IPS-15b (cell line): ENCODE measurements at regions not wholly inside any gene's neighbourhood (a gene's known extent, or its start where the extent isn't known, plus 50 kb on each side); places are given as distances from the start of the nearest gene placed in this dataset.

Source experiments
- H3K27me3 ChIP-seq: one replicate; pipeline ENCODE4 v1.6.1; 2013; ENCODE audit warnings: low read length; ENCODE audit not compliant: control insufficient read depth, insufficient read depth
- H3K36me3 ChIP-seq: one replicate; pipeline ENCODE4 v1.6.1; 2013; ENCODE audit warnings: low read length; ENCODE audit not compliant: control insufficient read depth, insufficient read depth
- H3K4me1 ChIP-seq: one replicate; pipeline ENCODE4 v1.6.1; 2013; ENCODE audit warnings: mild to moderate bottlenecking, low read length; ENCODE audit not compliant: control insufficient read depth, insufficient read depth
- H3K4me3 ChIP-seq: one replicate; pipeline ENCODE4 v1.5.1; 2013; ENCODE audit warnings: low read depth, low read length
- H3K9ac ChIP-seq: one replicate; pipeline ENCODE4 v1.6.1; 2013; ENCODE audit warnings: low read depth, mild to moderate bottlenecking, low read length
- H3K9me3 ChIP-seq: one replicate; pipeline ENCODE4 v1.6.1; 2013; ENCODE audit warnings: mild to moderate bottlenecking, low read length; ENCODE audit not compliant: control insufficient read depth, insufficient read depth

GRCh38 chr2:21269382-21269781 is 145.6 kb downstream of the TDRD15 start:
- Histone ChIP-seq H3K4me1 (no peaks in the 10 kb centered on the region), H3K9me3 (no peaks in the 10 kb centered on the region), H3K9ac (no peak overlapping the region), H3K36me3 (no peaks in the 10 kb centered on the region), H3K4me3 (no peak overlapping the region), H3K27me3 (no peaks in the 10 kb centered on the region)

GRCh38 chr2:21270083-21270491 is 146.3 kb downstream of the TDRD15 start:
- no peaks in the 10 kb centered on the region for H3K9me3 ChIP-seq
- no peak overlapping the region for H3K4me3 ChIP-seq
- no peaks in the 10 kb centered on the region for H3K4me1 ChIP-seq
- H3K9ac ChIP-seq = no peak overlapping the region
- no peaks in the 10 kb centered on the region for H3K36me3 ChIP-seq
- H3K27me3 ChIP-seq = no peaks in the 10 kb centered on the region

- Histone ChIP-seq H3K4me1 (no peaks in the 10 kb centered on the region), H3K9ac (no peak overlapping the region), H3K4me3 (no peak overlapping the region), H3K36me3 (no peaks in the 10 kb centered on the region), H3K27me3 (no peaks in the 10 kb centered on the region), H3K9me3 (no peaks in the 10 kb centered on the region)
These were observed 146.9 kb downstream of the TDRD15 start for GRCh38 chr2:21270708-21271122.

- no peaks in the 10 kb centered on the region for H3K4me1 ChIP-seq
- H3K27me3 ChIP-seq = no peaks in the 10 kb centered on the region
- no peak overlapping the region for H3K4me3 ChIP-seq
- H3K9ac ChIP-seq = no peak overlapping the region
- H3K36me3 ChIP-seq = no peaks in the 10 kb centered on the region
- H3K9me3 ChIP-seq = no peaks in the 10 kb centered on the region
These were observed 152.4 kb downstream of the TDRD15 start for GRCh38 chr2:21276163-21276562.

GRCh38 chr2:21277068-21278056 is 153.6 kb downstream of the TDRD15 start:
- Histone ChIP-seq H3K36me3 (no peaks in the 10 kb centered on the region), H3K4me1 (no peaks in the 10 kb centered on the region), H3K4me3 (no peak overlapping the region), H3K9ac (no peak overlapping the region), H3K27me3 (no peaks in the 10 kb centered on the region), H3K9me3 (no peaks in the 10 kb centered on the region)

GRCh38 chr2:21279525-21279924 is 155.8 kb downstream of the TDRD15 start:
- no peaks in the 10 kb centered on the region for H3K4me1 ChIP-seq
- H3K36me3 ChIP-seq = no peaks in the 10 kb centered on the region
- no peak overlapping the region for H3K9ac ChIP-seq
- H3K9me3 ChIP-seq = no peaks in the 10 kb centered on the region
- no peak overlapping the region for H3K4me3 ChIP-seq
- no peaks in the 10 kb centered on the region for H3K27me3 ChIP-seq

- H3K27me3 ChIP-seq = no peaks in the 10 kb centered on the region
- H3K9me3 ChIP-seq = no peaks in the 10 kb centered on the region
- no peaks in the 10 kb centered on the region for H3K36me3 ChIP-seq
- H3K4me3 ChIP-seq = no peak overlapping the region
- no peak overlapping the region for H3K9ac ChIP-seq
- no peaks in the 10 kb centered on the region for H3K4me1 ChIP-seq
These were observed 157.0 kb downstream of the TDRD15 start for GRCh38 chr2:21280793-21281192.

GRCh38 chr2:21281384-21281783 is 157.6 kb downstream of the TDRD15 start:
- Histone ChIP-seq H3K27me3 (no peaks in the 10 kb centered on the region), H3K9ac (no peak overlapping the region), H3K9me3 (no peaks in the 10 kb centered on the region), H3K36me3 (no peaks in the 10 kb centered on the region), H3K4me3 (no peak overlapping the region), H3K4me1 (no peaks in the 10 kb centered on the region)

- Histone ChIP-seq H3K4me3 (no peak overlapping the region), H3K36me3 (no peaks in the 10 kb centered on the region), H3K27me3 (no peaks in the 10 kb centered on the region), H3K9me3 (no peaks in the 10 kb centered on the region), H3K4me1 (no peaks in the 10 kb centered on the region), H3K9ac (no peak overlapping the region)
These were observed 158.2 kb downstream of the TDRD15 start for GRCh38 chr2:21281791-21282514.

GRCh38 chr2:21282515-21282898 is 158.7 kb downstream of the TDRD15 start:
- Histone ChIP-seq H3K27me3 (no peaks in the 10 kb centered on the region), H3K36me3 (no peaks in the 10 kb centered on the region), H3K4me1 (no peaks in the 10 kb centered on the region), H3K4me3 (no peak overlapping the region), H3K9ac (no peak overlapping the region), H3K9me3 (no peaks in the 10 kb centered on the region)

GRCh38 chr2:21288299-21288698 is 164.5 kb downstream of the TDRD15 start:
- Histone ChIP-seq H3K9me3 (no peaks in the 10 kb centered on the region), H3K36me3 (no peaks in the 10 kb centered on the region), H3K4me1 (peaks cover 7% of the 10 kb centered on the region), H3K27me3 (no peaks in the 10 kb centered on the region), H3K4me3 (no peak overlapping the region), H3K9ac (no peak overlapping the region)
